Osteoblast (primary cell): ENCODE measurements at regions not wholly inside any gene's neighbourhood (a gene's known extent, or its start where the extent isn't known, plus 50 kb on each side); places are given as distances from the start of the nearest gene placed in this dataset.
"Not testable (repeated sequence)": the region's sequence is repeated elsewhere in the genome, so short reads cannot be mapped to it uniquely, and the experiment has no call there.

ENCODE experiments used
- DNase-seq: peaks from one replicate; pipeline ENCODE4 v3.0.0; 2011; ENCODE audit warnings: low spot score, mixed read lengths; ENCODE audit not compliant: insufficient read length; ENCODE audit errors: missing footprints
- H2AFZ ChIP-seq: 2 replicates; pipeline ENCODE4 v1.6.0; 2011; ENCODE audit warnings: mild to moderate bottlenecking, low read length
- H3K27ac ChIP-seq: 2 replicates; pipeline ENCODE4 v1.5.1; 2011; ENCODE audit warnings: mild to moderate bottlenecking, low read depth, low read length, moderate library complexity
- H3K27me3 ChIP-seq: 2 replicates; pipeline ENCODE4 v1.6.0; 2012; ENCODE audit warnings: mild to moderate bottlenecking, control low read depth, inconsistent platforms, low read length, moderate library complexity; ENCODE audit not compliant: insufficient read depth
- H3K36me3 ChIP-seq: 2 replicates; pipeline ENCODE4 v1.5.1; 2011; ENCODE audit warnings: mild to moderate bottlenecking, low read length, control low read depth, moderate library complexity; ENCODE audit not compliant: insufficient read depth
- H3K4me1 ChIP-seq: 2 replicates; pipeline ENCODE4 v1.5.1; 2011; ENCODE audit warnings: mild to moderate bottlenecking, low read length, control low read depth, moderate library complexity; ENCODE audit not compliant: insufficient read depth
- H3K4me2 ChIP-seq: 2 replicates; pipeline ENCODE4 v1.6.0; 2011; ENCODE audit warnings: mild to moderate bottlenecking, low read length; ENCODE audit not compliant: insufficient read depth
- H3K4me3 ChIP-seq: fragments of 200-600 bp; sonication (generic); 3 replicates; pipeline ENCODE4 v1.5.1; 2012; ENCODE audit warnings: mild to moderate bottlenecking, low read length, inconsistent platforms; ENCODE audit not compliant: insufficient read depth
- H3K79me2 ChIP-seq: 2 replicates; pipeline ENCODE4 v1.6.0; 2012; ENCODE audit warnings: mild to moderate bottlenecking, low read length, control low read depth, inconsistent platforms; ENCODE audit not compliant: insufficient read depth
- H3K9me3 ChIP-seq: 2 replicates; pipeline ENCODE4 v1.5.1; 2011; ENCODE audit warnings: low read depth, low read length, control low read depth
- H4K20me1 ChIP-seq: 2 replicates; pipeline ENCODE4 v1.6.0; 2012; ENCODE audit warnings: mild to moderate bottlenecking, low read length, control low read depth; ENCODE audit not compliant: insufficient read depth
- TF ChIP-seq, protein P1 (sequence below): IDR thresholded peaks from 2 replicates; pipeline ENCODE4 v1.5.1; 2011; ENCODE audit warnings: mild to moderate bottlenecking, low read depth, low read length, moderate library complexity; ENCODE audit errors: extremely low read depth

DNA sequence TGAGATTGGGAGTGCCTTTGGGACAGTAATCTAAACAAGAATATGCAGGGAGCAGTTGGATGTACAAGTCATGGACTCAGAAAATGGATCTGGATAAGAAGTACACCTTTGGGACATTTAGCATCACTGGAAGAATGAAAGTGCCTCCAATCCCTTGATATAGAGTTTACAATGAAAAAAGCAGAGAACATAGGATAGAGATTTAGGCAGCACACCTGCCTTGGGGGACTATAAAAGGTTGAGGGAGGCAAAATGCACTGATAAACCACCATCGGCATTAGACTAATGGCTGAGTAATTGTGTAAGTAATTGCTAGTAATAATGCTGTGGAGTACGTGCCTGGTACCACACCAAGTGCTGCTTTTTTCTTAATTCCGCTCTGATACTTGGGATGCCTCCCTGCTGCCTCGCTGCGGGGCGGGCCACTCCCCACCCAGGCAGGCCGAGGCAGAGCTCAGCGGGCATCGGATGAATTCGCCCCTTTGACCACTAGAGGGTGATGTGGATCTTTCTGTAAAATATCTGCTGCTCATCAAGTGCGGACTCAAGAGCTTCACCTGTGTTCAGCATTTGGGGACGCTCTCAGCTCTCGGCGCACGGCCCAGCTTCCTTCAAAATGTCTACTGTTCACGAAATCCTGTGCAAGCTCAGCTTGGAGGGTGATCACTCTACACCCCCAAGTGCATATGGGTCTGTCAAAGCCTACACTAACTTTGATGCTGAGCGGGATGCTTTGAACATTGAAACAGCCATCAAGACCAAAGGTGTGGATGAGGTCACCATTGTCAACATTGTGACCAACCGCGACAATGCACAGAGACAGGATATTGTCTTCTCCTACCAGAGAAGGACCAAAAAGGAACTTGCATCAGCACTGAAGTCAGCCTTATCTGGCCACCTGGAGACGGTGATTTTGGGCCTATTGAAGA is 99.9 kb downstream of the ANKRD18B start:
- Histone ChIP-seq H3K79me2 (no peaks in the 10 kb centered on the region), H3K9me3 (no peaks in the 10 kb centered on the region), H3K27me3 (peaks cover 3% of the 10 kb centered on the region), H4K20me1 (no peaks in the 10 kb centered on the region), H3K27ac (no peak overlapping the region), H3K4me2 (peak overlapping the region; percentile 9), H3K36me3 (no peaks in the 10 kb centered on the region), H3K4me3 (no peak overlapping the region), H3K4me1 (peaks cover 11% of the 10 kb centered on the region), H2AFZ (peak overlapping the region; percentile 28)
- TF ChIP-seq, protein P1, sequence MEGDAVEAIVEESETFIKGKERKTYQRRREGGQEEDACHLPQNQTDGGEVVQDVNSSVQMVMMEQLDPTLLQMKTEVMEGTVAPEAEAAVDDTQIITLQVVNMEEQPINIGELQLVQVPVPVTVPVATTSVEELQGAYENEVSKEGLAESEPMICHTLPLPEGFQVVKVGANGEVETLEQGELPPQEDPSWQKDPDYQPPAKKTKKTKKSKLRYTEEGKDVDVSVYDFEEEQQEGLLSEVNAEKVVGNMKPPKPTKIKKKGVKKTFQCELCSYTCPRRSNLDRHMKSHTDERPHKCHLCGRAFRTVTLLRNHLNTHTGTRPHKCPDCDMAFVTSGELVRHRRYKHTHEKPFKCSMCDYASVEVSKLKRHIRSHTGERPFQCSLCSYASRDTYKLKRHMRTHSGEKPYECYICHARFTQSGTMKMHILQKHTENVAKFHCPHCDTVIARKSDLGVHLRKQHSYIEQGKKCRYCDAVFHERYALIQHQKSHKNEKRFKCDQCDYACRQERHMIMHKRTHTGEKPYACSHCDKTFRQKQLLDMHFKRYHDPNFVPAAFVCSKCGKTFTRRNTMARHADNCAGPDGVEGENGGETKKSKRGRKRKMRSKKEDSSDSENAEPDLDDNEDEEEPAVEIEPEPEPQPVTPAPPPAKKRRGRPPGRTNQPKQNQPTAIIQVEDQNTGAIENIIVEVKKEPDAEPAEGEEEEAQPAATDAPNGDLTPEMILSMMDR = peak; percentile 72
- DNase-seq = peak; percentile 88

DNA sequence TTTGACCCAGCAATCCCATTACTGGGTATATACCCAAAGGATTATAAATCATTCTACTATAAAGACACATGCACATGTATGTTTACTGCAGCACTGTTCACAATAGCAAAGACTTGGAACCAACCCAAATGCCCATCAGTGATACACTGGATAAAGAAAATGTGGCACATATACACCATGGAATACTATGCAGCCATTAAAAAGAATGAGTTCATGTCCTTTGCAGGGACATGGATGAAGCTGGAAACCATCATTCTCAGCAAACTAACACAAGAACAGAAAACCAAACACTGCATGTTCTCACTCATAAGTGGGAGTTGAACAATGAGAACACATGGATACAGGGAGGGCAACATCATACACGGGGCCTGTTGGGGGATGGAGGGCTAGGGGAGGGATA is 104.3 kb downstream of the ANKRD18B start:
- H3K79me2 ChIP-seq, H3K4me2 ChIP-seq, H3K36me3 ChIP-seq, H2AFZ ChIP-seq, DNase-seq, H4K20me1 ChIP-seq, H3K9me3 ChIP-seq, H3K4me3 ChIP-seq, H3K27ac ChIP-seq, H3K4me1 ChIP-seq: not testable (repeated sequence)
- peaks cover 30% of the 10 kb centered on the region for H3K27me3 ChIP-seq

DNA sequence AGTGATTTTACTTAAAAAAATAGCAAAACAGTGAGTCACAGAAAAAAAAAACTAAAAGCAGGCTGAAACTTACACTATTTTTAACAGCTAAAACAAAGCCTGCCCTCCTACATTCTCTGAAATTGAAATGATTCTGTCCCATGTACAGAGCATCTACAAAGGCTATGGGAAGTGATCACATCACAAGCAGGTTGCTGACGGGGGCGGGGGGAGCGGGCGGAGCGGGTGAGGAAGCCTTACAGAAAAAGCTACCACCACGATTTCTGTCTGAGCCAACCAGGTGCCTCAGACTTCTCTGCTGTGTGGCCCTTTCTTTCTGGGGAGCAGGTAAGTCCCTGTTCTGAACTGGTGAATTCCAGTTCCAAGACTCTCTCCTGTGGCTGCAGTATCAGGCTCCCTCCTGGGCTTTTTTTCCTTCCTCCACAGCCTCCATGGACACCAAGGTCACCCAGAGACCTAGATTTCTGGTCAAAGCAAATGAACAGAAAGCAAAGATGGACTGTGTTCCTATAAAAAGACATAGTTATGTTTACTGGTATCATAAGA is 104.9 kb downstream of the ANKRD18B start:
- Histone ChIP-seq H3K9me3 (no peaks in the 10 kb centered on the region), H3K79me2 (no peaks in the 10 kb centered on the region), H2AFZ (no peak overlapping the region), H3K27me3 (peaks cover 35% of the 10 kb centered on the region), H3K4me1 (no peaks in the 10 kb centered on the region), H3K4me3 (no peak overlapping the region), H3K27ac (no peak overlapping the region), H3K4me2 (no peak overlapping the region), H3K36me3 (no peaks in the 10 kb centered on the region), H4K20me1 (no peaks in the 10 kb centered on the region)
- peak; percentile 13 for DNase-seq
- TF ChIP-seq, protein P1 = no peak

DNA sequence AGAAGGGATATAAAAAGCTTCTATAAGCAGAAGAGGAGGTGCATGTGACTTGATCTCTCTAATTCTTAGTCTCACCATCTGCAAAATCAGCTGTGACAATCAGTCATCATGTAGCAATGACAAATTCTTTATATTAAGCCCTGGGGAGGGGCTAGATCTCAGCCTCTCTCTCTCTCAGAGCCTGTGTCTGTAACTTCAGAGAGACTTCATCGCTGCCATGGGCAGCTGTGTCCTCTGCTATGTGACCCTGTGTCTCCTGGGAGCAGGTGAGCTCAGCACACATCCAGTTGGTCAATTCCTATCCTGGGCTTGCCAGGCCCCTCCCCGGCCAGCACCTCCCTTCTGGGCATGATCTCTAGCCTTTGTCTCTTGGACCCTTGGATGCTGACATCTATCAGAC is 109.6 kb downstream of the ANKRD18B start:
- no peaks in the 10 kb centered on the region for H3K36me3 ChIP-seq
- H3K4me1 ChIP-seq = no peaks in the 10 kb centered on the region
- H4K20me1 ChIP-seq = no peaks in the 10 kb centered on the region
- DNase-seq = no peak
- peaks cover 75% of the 10 kb centered on the region for H3K27me3 ChIP-seq
- no peak overlapping the region for H3K27ac ChIP-seq
- TF ChIP-seq, protein P1 = no peak
- H3K4me2 ChIP-seq = no peak overlapping the region
- no peak overlapping the region for H3K4me3 ChIP-seq
- H3K79me2 ChIP-seq = no peaks in the 10 kb centered on the region
- H2AFZ ChIP-seq = no peak overlapping the region
- no peaks in the 10 kb centered on the region for H3K9me3 ChIP-seq
